Endothelial cell of umbilical vein (primary cell): ENCODE measurements at regions not wholly inside any gene's neighbourhood (a gene's known extent, or its start where the extent isn't known, plus 50 kb on each side); places are given as distances from the start of the nearest gene placed in this dataset.

Source experiments
- BruUV-seq: library from RNA; stranded (reverse); fragments of 400-500 nt; replicated peaks from 2 replicates; lab custom pipeline; 2021; lab: Mats Ljungman, UMichigan
- CTCF ChIA-PET: fragments of 300-600, 350-600 bp; sonication (Branson Sonifier 250); formaldehyde crosslinking; loops from one replicate; lab custom pipeline; 2021; ENCODE audit warnings: antibody characterized with exemption, inconsistent platforms; lab: Charles Lee
- POLR2A ChIA-PET: fragments of 300-600, 350-600 bp; sonication (Branson Sonifier 250); formaldehyde crosslinking; loops from one replicate; lab custom pipeline; 2021; ENCODE audit warnings: antibody characterized with exemption, inconsistent platforms; lab: Charles Lee
- DNase-seq: peaks from one replicate; pipeline ENCODE4 v3.0.0-alpha.2; 2011; ENCODE audit warnings: low read depth, low spot score
- FAIRE-seq: peaks from 2 replicates; lab custom pipeline; 2011; peaks lifted over from hg19 to GRCh38; lab: Jason Lieb, UNC
- H2AFZ ChIP-seq: 2 replicates; pipeline ENCODE4 v1.6.0; 2012; ENCODE audit warnings: low read depth, low read length, control low read depth, inconsistent platforms
- H3K27ac ChIP-seq: 2 replicates; pipeline ENCODE4 v1.5.1; 2011; ENCODE audit warnings: low read depth, mild to moderate bottlenecking, control low read depth, low read length, moderate library complexity; ENCODE audit not compliant: insufficient read depth
- H3K27me3 ChIP-seq, 2 experiments: 2 replicates each; pipeline versions ENCODE4 v1.6.0 to v1.6.1; 2011; ENCODE audit warnings: low read length in 2 of 2, mixed read lengths in 1 of 2; ENCODE audit not compliant: control insufficient read depth in 2 of 2, insufficient read depth in 2 of 2
- H3K36me3 ChIP-seq, 2 experiments: 2 replicates in 1 of 2; 3 replicates in 1 of 2; pipeline ENCODE4 v1.5.1; 2011; ENCODE audit warnings: low read length in 2 of 2, mild to moderate bottlenecking in 1 of 2, moderate library complexity in 1 of 2; ENCODE audit not compliant: control insufficient read depth in 2 of 2, insufficient read depth in 2 of 2; ENCODE audit errors: extremely low read depth in 1 of 2
- H3K4me1 ChIP-seq: 3 replicates; pipeline ENCODE4 v1.5.1; 2011; ENCODE audit warnings: mild to moderate bottlenecking, low read length; ENCODE audit not compliant: control insufficient read depth, insufficient read depth; ENCODE audit errors: extremely low read depth
- H3K4me2 ChIP-seq: 2 replicates; pipeline ENCODE4 v1.6.1; 2011; ENCODE audit warnings: low read length, control low read depth, mixed read lengths; ENCODE audit not compliant: insufficient read depth
- H3K4me3 ChIP-seq, 3 experiments: fragments of 200-600 bp in 1 of 3; sonication (generic), shearing (Covaris generic) in 1 of 3; replicated peaks in 1 of 3; 2 replicates each; pipeline ENCODE4 v1.5.1; 2011 to 2016; ENCODE audit warnings: control low read depth in 3 of 3, low read length in 3 of 3, mild to moderate bottlenecking in 2 of 3, inconsistent platforms in 1 of 3, low read depth in 1 of 3, moderate library complexity in 1 of 3; ENCODE audit not compliant: insufficient read depth in 1 of 3
- H3K79me2 ChIP-seq: 2 replicates; pipeline ENCODE4 v1.6.0; 2012; ENCODE audit warnings: low read length, inconsistent platforms; ENCODE audit not compliant: control insufficient read depth, insufficient read depth
- H3K9ac ChIP-seq: replicated peaks from 2 replicates; pipeline ENCODE3; 2011; ENCODE audit warnings: low read length, control low read depth; ENCODE audit not compliant: insufficient read depth; ENCODE audit errors: extremely low read depth
- H3K9me1 ChIP-seq: replicated peaks from 3 replicates; pipeline ENCODE4 v1.6.0; 2011; ENCODE audit warnings: mild to moderate bottlenecking, low read length; ENCODE audit not compliant: control insufficient read depth, insufficient read depth; ENCODE audit errors: extremely low read depth
- H3K9me3 ChIP-seq: replicated peaks from 2 replicates; pipeline ENCODE4 v1.5.1; 2012; ENCODE audit warnings: low read length, inconsistent platforms; ENCODE audit not compliant: control insufficient read depth, insufficient read depth
- H4K20me1 ChIP-seq: replicated peaks from 2 replicates; pipeline ENCODE3; 2011; ENCODE audit warnings: mild to moderate bottlenecking, low read length; ENCODE audit not compliant: control insufficient read depth, insufficient read depth; ENCODE audit errors: extremely low read depth
- CTCF ChIP-seq, 2 donors: IDR thresholded peaks; 1 replicate in 1 of 2; 2 replicates in 1 of 2; pipeline ENCODE4 v1.5.1; 2011; ENCODE audit warnings: low read length in 2 of 2, mild to moderate bottlenecking in 2 of 2, moderate library complexity in 2 of 2, control low read depth in 1 of 2, inconsistent platforms in 1 of 2, low read depth in 1 of 2; ENCODE audit not compliant: insufficient read depth in 1 of 2; ENCODE audit errors: extremely low read depth in 1 of 2
- EZH2 ChIP-seq: IDR thresholded peaks from 2 replicates; pipeline ENCODE4 v1.6.1; 2012; ENCODE audit warnings: borderline replicate concordance, low read depth, mild to moderate bottlenecking, moderate library complexity, low read length, inconsistent platforms; ENCODE audit not compliant: severe bottlenecking
- FOS ChIP-seq: IDR thresholded peaks from 2 replicates; pipeline ENCODE4 v1.6.1; 2011; ENCODE audit warnings: mild to moderate bottlenecking, low read length, moderate library complexity, borderline replicate concordance; ENCODE audit not compliant: insufficient read depth
- GATA2 ChIP-seq: IDR thresholded peaks from 2 replicates; pipeline ENCODE4 v1.7.0; 2011; ENCODE audit warnings: low read depth, mild to moderate bottlenecking, moderate library complexity, mixed read lengths, low read length; ENCODE audit not compliant: insufficient read length, insufficient read depth
- JUN ChIP-seq: IDR thresholded peaks from 2 replicates; pipeline ENCODE4 v1.6.1; 2011; ENCODE audit warnings: borderline replicate concordance, low read depth; ENCODE audit not compliant: insufficient read length, insufficient read depth
- MAX ChIP-seq: IDR thresholded peaks from 2 replicates; pipeline ENCODE4 v1.6.1; 2011; ENCODE audit not compliant: insufficient read depth, insufficient read length
- MYC ChIP-seq: IDR thresholded peaks from one replicate; pipeline ENCODE4 v1.6.1; 2011; ENCODE audit warnings: mild to moderate bottlenecking, low read depth, low read length
- POLR2A ChIP-seq: IDR thresholded peaks from 2 replicates; pipeline ENCODE4 v1.6.1; 2012; ENCODE audit warnings: low read depth, mild to moderate bottlenecking, control low read depth, low read length
- POLR2AphosphoS5 ChIP-seq: IDR thresholded peaks from 2 replicates; pipeline ENCODE4 v1.6.1; 2012; ENCODE audit warnings: low read depth, mild to moderate bottlenecking, control low read depth, low read length, moderate library complexity; ENCODE audit not compliant: insufficient read depth
- dilution Hi-C: fragments of 300-500 bp; cut with MboI; formaldehyde crosslinking; loops from one replicate; pipeline ENCODE4 v1.15.0; 2019; ENCODE audit warnings: low sequenced_read_pairs; ENCODE audit not compliant: extremely low pct_ligation_motif_present
- intact Hi-C: fragments of 100-400 bp; cut with micrococcal nuclease; formaldehyde crosslinking; loops from one replicate; pipeline ENCODE4 v1.10.0; 2022

GRCh38 chr1:103460511-103460910, 65.0 kb upstream of the RNPC3 start:
- no peak overlapping the region for H3K9ac ChIP-seq
- ChIA-PET POLR2A (no interaction called here), CTCF (interaction anchor here (0.7 to 2.4 kb wide), 29 partner anchors 9 to 1954 kb away, joined by 3 to 133 read pairs (median 5); partner anchors contain the start of gene COL11A1)
- H3K4me3 ChIP-seq, result no peak overlapping the region
- BruUV-seq, result no TSS peak
- no peaks in the 10 kb centered on the region for H4K20me1 ChIP-seq
- no peaks in the 10 kb centered on the region for H3K27me3 ChIP-seq
- H3K36me3 ChIP-seq, result no peaks in the 10 kb centered on the region
- FAIRE-seq (no peak), DNase-seq (no peak)
- H3K4me1 ChIP-seq, result peaks cover 5% of the 10 kb centered on the region
- no peaks in the 10 kb centered on the region for H3K9me1 ChIP-seq
- intact Hi-C loops (loop anchor here (5.0 kb wide), 1 partner anchor 1938 kb away; no protein-coding TSS in a partner anchor), dilution Hi-C loops (no loop called here)
- no peak overlapping the region for H3K27ac ChIP-seq
- H3K9me3 ChIP-seq, result no peaks in the 10 kb centered on the region
- TF ChIP-seq MYC (no peak), CTCF (IDR thresholded peaks at IDR 0.05; ENCODE audit: extremely low read depth in 1 of 2, insufficient read depth in 1 of 2, low read depth in 1 of 2, low read length in 2 of 2) (no peak), POLR2AphosphoS5 (no peak), MAX (no peak), FOS (no peak), POLR2A (no peak), JUN (no peak), EZH2 (no peak), GATA2 (no peak)
- no peaks in the 10 kb centered on the region for H3K79me2 ChIP-seq
- H2AFZ ChIP-seq, result no peak overlapping the region
- H3K4me2 ChIP-seq, result no peak overlapping the region
